ENCODE measurements at regions not wholly inside any gene's neighbourhood (a gene's known extent, or its start where the extent isn't known, plus 50 kb on each side); places are given as distances from the start of the nearest gene placed in this dataset.
A peak's percentile ranks its signal among the peaks of the same experiment; 100 is the strongest.

DNA sequence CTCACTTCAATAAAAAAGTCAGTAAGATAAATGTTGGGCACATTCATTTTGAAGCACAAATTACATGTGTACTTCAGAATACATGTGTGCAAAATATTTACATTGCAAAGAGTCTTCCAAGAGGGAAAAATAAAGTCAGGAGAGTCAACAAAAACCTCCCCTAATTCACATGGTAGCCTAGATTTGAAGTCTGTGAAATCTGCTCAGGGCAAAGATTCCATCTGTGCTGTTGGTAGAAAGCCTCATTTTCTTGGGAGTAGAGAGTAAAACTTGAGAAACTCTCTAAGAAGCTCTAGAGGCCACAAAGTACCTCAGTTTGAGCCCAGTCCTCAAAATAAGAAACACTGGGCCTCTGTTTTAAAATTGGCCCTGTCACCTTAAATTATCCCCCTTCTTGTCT, 303.4 kb downstream of the RAB28 start:
- no peak for DNase-seq

DNA sequence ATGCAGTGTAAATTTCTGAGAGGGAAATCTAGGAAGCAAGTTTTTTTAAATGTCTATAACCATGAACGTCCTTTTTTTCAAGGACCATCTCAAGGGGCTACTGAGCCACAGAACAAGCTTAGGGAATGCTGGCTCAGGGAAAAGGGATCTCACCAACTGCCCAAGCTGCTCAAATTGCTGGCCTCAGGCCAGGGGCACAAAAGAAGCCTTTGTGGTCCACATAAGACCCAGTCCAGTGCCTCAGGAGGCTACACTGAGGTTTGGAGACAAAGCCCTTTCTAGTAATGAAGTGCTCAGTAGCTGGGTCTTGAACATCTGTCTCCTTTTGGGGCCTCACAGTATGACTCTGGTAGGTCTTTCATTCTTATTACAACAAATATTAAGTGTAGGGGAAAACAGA, 305.5 kb downstream of the RAB28 start:
- DNase-seq = no peak

DNA sequence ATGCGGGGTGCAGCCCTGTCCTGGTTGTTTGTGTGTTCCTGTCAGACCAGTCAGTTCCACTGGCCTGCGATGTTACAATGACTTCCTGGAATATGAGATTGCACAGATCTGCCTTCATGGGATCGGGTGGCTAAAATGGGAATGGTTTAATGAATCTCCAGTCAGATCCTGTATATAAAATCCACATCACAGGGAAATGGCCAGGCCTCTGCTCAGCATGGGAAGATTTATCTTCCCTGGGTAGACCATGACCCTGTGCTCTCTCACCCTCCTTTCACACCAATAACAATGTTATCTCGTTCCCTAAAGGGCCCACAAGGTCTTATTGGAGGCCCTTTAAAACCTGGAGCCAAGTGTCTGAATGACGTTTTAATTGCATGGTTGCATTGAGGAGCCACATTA, 307.4 kb downstream of the RAB28 start:
- no peak for DNase-seq

DNA sequence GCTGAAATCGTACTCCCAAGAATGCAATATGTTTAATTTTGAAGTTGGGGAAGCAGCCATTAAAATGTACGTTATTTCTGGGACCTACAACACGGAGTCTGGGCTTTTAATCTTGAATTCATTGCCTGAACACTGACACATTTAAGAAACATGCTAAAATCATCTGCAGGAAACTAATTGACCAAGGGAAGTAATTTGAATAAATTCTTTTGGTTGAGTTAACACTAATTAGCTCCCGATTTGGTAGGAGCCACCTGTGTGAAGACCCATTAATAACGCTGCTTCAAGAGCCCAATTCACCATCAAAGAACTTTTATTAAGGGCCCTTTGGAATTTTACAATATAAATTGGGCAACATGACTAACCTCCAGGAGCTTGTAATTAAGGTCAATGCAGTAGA, 309.2 kb downstream of the RAB28 start:
- no peak for DNase-seq

DNA sequence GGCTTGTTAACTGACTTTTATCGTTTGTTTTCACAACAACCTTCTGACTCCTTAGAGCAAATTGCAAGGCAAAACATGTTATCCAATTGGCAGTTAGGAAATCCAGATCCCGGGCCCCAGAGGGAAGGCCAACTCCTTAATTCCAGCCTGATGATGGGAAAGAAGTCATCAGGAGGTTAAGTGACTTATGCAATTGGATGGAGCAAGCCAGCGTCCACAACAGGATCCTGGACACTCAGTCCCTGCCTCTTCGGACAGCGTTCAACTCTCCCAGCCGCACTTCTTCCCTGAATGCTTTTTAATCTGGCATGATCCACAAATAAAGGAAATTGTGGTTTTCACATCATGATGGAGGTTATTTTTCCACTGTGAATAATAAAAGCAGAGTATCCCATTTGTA, 310.1 kb downstream of the RAB28 start:
- no peak for DNase-seq

DNA sequence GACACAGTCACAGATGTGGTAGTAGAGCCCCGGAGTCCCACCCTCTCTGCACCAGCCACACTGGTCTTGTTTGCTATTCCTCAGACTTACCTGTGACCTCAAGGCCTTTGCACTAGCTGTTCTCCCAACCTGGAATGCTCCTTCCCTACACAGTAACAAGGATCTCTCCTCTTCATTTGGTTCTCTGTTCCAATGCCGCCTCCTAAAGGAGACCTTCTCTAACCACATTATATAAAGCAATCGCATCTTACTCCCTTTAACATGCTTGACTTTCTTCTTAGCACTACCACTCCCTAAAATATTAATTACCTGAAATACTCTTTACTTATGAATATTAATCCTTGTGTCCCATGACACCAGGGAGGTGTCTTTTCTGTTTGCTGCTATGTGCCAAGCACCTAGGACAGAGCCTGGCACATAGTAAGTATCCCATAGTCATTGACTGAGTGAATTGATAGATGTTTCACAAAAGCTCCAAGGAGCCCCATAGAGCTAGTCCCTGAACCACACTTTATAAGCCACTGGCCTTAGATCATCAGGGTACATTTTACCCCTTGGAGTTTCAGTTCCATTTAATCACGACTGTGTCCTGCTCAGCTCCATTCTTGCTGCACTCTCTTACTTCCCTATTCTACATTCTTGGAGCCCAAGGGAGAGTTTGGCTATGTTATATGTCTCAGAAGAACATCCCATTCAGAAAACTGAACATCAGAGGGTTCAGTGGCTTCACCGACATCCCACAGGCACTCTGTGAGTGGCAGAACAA, 312.7 kb downstream of the RAB28 start:
- no peak for DNase-seq

DNA sequence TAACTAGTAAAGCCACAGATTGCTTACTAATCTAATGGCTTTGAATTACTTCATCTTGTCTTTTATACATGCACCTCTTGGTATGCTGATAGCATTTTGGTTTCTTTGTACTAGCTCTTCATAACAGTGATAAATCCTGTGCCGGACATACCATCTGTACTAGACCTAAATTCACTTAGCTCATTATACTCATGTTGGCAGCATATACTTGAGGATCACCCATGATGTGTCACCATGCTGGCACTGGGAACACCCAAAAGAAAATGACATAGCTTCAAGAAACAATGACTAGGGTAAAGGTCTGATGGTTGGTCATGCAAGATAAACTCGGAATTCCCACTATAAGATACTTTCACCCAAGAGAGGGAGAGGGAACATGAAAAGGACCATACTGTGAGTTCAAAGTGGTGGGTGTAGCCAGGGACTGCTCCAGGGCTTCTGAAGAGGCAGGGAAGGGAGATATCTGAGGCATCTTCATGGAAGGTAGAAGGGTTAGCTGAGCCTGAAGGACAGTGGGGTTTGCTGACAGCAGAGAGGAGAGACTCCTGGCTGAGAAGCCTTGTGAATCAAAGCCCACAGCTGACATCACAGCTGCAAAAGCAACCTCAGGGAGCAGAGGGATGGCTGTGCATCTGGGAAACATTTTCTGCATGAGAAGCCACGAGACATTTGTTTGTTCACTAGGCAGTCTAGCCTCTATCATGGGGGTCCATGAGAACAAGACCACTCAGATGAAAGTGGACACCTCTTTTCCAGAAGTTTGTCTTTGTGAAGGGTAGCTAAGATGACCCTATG, 314.2 kb downstream of the RAB28 start:
- DNase-seq = no peak

DNA sequence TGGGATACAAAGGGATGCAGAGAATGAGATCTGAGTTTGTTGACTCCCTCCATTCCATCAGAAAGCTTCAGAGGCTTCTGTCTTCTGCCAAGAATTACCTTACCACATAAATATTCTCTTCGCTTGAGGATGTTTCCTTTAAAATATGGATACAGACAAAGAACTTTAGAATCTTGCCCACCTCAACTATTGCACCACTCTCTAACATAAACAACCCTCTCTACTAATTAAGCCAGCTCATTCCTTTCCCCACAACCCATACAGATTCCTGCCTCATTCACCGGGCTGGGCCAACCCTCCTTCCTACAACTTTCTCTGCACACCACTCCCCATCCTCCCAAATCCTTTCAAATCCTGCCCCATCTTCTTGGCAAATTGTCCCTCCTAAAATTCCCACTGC, 315.8 kb downstream of the RAB28 start:
- DNase-seq = no peak

DNA sequence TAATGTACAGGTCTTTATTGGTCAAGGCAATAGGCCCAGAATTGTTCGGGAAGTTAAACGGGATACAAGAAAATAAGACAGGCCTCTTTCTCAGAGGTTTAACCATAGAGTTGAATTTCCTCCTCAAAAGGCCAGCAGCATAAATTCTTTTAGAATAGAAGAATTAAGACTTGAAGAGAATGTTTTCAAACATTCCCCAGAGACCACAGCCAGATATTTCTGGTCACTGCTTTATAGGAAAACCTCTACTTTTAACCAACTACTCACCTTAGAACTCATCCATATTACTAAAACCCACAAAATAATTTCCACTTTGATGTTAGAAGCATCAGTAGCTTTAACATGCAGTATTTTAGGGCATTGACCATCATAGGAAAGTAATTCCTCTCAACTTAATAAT, 317.9 kb downstream of the RAB28 start:
- DNase-seq = no peak

DNA sequence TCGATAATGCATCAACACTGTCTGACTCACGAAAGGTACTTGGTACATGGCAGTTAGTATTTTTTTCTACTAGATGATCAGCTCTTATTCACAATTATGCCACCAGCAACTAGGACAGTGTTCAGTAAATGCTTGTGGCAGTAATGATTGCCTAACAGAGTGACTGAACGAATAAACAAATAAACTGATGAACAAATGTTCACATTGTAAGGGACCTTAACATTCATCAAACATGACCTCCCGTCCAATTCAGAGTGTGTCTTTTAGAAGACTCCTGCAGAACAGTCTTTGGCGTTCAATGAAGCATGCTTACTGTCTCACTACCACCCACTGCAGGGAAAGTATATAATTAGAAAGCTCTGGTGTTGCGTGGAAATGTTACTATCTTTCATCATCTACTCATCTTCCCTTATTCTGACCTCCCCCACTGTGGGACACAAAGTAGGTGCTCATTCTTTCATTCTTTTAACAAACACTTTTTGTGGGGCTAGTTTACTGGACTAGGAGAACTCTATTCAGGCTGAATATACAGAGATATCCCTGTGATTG, 319.3 kb downstream of the RAB28 start:
- DNase-seq = no peak

DNA sequence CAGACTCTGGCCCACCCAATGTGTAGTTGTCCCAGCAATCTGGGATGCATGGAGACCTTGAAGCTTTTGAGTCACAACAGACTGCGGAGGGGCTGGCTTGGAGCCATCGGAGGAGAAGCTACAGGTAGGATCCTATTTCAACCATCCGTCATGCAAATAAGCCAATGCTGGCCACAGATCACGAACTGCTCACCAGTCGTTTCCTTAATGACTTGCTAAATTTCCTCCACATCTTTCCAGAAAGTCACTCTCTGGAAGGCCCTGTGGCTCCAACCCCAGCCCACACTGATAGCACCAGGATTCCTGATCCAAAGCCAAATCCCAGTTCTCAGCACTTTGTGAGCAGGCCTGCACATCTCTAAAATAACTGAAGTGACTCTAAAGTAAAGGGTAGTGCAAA, 321.3 kb downstream of the RAB28 start:
- no peak for DNase-seq

DNA sequence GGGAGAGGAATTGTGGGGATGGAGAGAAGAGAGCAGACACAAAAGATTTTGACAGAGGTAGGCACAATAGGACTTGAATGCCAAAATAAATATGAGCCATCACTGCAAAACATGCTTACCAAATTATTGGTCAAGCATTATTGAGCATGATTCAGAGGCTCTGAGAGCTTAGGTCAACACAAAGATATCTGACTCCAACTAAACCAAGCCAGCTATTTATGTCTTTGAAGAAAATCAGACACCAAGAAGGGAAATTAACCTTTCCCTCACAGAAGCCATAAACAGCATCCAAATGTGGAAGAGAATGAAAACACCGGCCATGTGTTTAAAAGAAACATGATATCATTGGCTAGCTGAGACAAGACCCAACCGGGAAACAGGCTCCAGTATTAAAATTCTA, 323.2 kb downstream of the RAB28 start:
- no peak for DNase-seq

DNA sequence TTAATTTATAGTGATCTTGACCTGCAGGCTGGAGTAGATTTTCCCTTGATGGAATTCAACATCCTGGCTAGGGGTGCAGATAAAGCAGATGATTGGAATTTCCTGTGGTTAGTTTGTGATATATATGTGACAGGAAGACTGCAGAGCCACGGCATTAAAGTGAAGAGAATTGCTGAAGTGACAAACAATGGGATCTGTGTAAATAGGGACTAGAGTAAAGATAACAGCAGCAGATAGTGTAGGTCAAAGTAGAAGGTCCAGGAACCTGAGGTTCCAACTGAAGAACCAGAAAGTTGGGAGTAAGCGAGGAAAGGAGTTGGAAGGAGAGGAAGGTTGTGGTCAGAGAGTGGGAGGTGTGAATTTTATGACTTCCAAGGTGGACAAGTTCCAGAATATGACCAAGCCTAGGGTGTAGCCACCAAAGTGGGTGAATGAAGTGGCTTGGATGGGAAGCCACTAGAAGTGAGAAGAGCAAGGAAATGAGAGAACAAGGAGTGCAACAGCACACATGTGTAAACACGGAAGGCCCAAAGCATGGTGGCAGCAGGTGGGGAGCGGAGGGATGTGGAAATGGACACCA, 325.0 kb downstream of the RAB28 start:
- peak; percentile 57 for DNase-seq

DNA sequence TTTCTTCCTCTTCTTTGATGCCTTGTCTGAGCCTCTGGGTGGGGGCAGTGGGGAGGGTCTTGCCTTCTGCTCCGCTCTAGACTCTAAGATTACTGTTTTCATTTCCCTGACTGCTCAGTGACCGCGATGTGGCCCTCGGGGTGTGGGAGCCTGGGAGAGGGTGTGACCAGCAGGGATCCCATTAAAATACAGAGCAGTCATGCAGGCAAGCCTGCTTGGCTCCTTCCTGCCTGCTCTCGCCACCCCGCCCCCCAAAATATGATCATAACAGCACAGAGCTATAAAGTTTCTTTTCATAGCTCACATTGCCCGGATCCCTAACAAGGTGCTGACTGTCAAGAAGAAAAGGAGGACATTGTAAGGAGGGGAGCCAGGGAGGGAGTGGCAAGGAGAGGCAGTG, 332.9 kb downstream of the RAB28 start:
- DNase-seq = no peak

DNA sequence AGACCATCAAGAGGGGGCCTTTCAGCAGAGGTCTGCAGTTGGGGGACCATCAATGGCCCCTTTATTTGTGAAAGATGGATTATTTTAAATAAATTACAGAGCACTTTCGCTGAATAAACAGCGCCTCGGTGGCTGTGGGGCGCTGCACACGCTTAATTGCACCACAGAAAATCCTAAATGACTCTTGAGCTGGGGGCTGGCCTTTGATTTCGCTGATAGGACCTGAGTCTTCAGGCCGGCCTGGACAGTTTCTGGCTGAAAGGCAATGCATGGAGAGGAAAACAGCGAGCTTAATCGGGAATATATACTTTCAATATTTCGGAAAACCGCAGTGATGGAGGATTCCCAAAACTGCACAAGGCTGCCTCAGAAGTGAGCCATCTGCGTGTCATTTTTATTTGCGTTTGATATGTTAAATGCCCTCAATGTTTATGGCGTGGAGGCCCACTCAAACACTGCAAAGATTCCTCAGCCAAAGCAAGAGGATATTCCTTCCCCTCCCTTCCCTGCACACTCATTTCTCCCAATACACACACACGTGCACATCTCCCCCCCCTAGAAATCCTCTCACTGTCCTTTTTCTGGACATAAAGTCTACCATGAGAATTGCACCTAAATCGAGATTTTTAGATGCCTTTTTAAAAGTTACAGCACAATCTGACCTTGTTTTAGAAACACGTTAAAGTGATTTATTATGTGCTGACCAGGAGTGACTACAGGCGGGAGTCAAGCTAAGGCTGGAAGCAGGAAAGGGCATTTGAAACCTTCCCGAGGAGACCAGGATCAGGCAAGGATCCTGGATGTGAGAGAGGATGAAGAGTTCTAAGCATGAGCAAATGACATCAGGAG, 340.7 kb downstream of the RAB28 start:
- DNase-seq = no peak

DNA sequence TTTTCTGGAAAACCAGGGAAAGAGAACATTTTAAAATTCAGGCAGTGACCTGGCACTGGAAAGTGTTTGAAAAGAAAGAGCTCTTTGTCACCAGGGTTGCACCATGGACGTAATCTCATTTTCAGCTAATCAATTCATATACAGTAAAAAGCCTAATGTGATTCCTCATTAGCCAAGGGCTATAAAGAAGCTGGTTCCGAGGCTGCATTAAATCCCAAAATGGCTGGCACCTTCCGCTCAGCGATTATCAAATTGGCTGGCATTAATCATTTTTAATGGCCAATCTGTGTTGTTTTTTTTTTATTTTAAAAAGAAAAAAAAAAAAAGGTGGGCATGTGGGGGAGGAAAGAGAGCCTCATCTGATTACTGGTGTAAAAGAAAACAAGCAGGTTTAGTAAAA, 341.4 kb downstream of the RAB28 start:
- DNase-seq = no peak

DNA sequence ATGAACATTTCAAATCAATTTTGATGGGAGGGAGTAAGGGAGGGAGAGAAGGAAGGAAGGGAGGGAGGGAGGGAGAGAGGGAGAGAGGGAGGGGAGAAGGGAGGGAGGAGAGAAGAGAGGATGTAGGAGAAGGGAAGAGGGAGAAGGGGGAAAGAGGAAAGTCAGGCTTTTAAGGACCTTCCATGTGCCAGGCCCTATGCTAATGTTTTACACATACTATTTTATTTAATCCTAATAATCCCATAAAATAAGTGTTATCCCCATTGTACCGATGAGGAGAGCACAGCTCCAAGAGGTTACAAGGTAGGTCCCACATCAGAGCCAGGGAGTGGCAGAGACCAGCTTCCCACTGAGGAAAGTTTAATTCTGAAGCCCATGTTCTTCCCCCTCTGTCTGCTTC, 341.9 kb downstream of the RAB28 start:
- no peak for DNase-seq

DNA sequence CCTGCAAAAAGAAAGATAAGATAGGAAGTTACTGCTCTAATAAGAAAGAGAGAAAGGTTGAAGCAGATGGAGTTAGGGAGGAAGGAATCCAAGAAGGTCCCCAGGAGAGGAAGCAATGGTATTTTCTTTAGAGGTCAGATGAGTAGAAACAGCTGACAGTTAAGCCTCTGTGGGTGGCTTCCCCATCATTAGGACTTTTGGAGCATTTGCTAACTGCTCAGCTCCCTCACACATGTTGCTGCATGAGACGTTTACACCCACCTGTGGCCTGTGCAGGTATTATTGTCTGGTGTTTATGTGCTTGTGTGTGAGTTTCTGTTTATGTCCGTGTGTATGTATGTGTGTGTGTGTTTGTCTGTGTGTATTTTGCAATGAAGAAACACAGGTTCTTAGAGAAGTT, 346.8 kb downstream of the RAB28 start:
- no peak for DNase-seq

DNA sequence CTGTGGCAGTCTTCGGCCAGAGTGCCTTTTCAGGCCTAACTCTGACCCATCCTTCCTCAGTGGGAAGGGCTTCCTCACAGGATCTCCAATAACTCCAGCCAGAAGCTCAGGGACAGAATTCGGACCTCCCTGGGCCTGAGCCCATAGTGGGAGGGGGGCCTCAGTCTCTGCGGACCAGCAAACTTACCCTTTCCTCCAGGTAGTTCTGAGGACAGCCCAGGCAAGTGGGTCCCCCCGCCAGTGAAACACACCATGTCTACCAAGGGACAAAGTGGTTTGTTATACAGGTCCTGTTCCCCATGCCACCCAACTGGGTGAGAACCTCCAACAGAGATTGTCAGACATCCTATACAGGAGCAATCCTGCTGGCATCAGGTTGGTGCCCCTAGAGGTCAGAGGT, 350.4 kb downstream of the RAB28 start:
- DNase-seq = no peak

DNA sequence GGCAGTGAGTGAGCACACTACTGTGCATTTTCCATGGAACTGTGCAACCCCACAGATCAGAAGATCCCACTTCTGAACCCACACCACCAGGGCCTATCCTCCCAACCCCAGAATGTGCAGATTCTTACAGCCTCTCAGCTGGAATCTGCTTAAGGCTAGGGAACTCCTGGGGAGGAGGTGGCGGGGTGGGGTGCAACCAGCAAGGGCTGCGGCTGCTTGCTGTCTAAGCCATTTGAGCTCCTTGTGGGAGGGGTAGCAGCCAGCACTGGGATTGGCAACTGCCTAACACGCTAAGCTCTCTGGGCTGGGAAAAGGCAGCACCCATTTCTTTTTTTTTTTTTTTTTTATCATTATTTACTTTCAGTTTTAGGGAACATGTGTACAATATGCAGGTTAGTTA, 353.3 kb downstream of the RAB28 start:
- DNase-seq = no peak

DNA sequence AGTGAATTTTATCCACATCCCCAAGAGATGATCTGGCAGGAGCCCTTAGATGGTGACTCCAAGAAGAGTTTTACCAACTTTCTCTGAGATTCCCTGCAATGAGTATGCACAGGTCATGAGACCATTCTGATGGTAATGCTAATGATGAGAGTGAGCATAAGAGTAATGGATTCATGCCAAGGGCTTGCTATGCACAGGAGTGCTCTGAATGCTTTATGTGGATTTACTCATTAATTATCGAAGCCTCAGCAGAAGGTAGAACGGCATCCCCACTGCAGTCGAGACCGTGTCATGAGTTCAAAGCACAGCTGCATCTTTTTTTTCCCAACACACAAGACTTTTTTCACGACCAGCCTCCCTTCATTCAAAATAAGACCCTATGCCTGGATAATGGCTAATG, 355.0 kb downstream of the RAB28 start:
- DNase-seq = no peak

DNA sequence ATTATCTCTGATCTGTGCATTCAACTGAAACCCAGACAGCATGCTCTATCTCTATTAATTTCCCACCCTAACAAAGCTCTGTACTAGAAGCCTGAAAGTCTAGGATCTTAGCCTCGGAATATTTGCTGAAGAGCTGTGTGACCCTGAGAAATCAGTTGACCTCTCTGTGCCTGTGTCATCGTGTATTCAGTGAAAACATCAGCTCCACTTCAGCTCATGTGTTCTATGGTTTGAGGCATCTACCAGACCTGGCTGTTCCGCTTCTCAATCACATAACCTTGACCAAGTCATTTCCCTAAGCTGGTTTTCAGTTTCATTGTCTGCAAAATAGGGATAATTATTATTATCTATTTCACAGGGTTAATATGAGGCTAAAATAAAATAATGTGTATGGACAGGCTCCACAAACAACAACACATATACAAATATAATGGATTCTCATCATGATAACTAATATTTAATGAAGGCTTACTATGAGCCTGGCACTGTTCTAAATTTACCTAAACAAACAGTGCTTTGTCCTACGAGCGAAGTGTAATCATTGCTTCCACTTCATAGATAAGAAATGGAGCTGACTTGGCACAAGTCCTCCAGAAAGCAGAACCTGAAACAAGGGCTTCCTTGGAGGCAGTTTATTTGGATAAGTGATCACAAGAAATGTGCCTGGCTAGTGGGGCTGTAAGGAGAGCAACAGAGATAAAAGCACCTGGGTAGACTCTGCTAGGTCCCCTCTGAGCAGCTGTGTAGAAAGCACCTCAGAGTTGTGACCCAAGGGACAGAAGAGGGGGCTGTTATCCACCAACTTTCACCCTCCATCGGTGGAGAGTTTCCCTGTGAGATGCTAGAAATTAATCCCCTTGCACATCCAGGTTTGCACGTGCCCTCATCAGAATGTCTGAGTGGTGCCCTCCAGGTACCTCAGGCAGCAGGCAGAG, 356.9 kb downstream of the RAB28 start:
- DNase-seq = no peak

All from NCI-H187 treated with DMSO at 0.1 percent for 48 hours (cell line).